MM.1S (cell line): ENCODE measurements at regions not wholly inside any gene's neighbourhood (a gene's known extent, or its start where the extent isn't known, plus 50 kb on each side); places are given as distances from the start of the nearest gene placed in this dataset.

ENCODE experiments used
- CTCF ChIP-seq: fragments of 300-600 bp; sonication (generic); IDR thresholded peaks from 2 replicates; pipeline ENCODE4 v1.5.1; 2016; ENCODE audit warnings: antibody characterized with exemption, low read length, mixed read lengths
- EZH2 ChIP-seq: fragments of 300-600 bp; sonication (generic); optimal IDR thresholded peaks from 2 replicates; pipeline ENCODE3; 2017; ENCODE audit warnings: low read depth, mild to moderate bottlenecking, antibody characterized with exemption, low read length, mixed read lengths
- EZH2phosphoT487 ChIP-seq: fragments of 300-600 bp; sonication (generic); IDR thresholded peaks from 2 replicates; pipeline ENCODE4 v1.6.1; 2018; ENCODE audit warnings: antibody characterized with exemption, low read length

GRCh38 chr3:161600173-161600572 is 103.6 kb downstream of the OTOL1 start:
- TF ChIP-seq CTCF (no peak), EZH2 (no peak), EZH2phosphoT487 (no peak)
